DMS 273 treated with DMSO at 0.1 percent for 48 hours (cell line): ENCODE measurements at regions not wholly inside any gene's neighbourhood (a gene's known extent, or its start where the extent isn't known, plus 50 kb on each side); places are given as distances from the start of the nearest gene placed in this dataset.
A peak's percentile ranks its signal among the peaks of the same experiment; 100 is the strongest.
"Not testable (repeated sequence)": the region's sequence is repeated elsewhere in the genome, so short reads cannot be mapped to it uniquely, and the experiment has no call there.

Experiments
- DNase-seq: peaks from one replicate; lab custom pipeline; 2025; lab: John Stamatoyannopoulos, UW

DNA sequence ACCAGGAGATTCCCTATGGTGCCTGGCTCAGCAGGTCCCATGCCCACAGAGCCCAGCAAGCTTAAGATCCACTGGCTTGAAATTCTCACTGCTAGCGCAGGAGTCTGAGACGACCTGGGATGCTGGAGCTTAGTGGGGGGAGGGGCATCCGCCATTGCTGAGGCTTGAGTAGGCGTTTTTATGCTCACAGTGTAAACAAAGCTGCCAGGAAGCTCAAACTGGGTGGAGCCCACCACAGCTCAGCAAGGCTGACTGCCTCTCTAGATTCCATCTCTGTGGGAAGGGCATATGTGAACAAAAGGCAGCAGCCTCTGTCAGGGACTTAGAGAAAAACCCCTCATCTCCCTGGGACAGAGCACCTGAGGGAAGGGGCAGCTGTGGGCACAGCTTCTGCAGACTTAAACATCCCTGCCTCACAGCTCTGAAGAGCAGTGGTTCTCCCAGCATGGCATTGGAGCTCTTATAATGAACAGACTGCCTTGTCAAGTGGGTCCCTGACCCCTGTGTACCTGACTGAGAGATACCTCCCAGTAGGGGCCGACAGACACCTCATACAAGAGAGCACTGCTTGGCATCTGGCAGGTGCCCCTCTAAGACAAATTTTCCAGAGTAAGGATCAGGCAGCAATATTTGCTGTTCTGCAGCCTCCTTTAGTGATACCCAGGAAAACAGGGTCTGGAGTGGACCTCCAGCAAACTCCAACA, 231.5 kb upstream of the SETMAR start:
- no peak for DNase-seq

DNA sequence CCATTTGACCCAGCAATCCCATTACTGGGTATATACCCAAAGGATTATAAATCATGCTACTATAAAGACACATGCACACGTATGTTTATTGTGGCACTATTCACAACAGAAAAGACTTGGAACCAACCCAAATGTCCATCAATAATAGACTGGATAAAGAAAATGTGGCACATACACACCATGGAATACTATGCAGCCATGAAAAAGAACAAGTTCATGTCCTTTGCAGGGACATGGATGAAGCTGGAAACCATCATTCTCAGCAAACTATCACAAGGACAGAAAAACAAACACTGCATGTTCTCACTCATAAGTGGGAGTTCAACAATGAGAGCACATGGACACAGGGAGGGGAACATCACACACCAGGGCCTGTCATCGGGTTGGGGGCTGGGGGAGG, 225.9 kb upstream of the SETMAR start:
- not testable (repeated sequence) for DNase-seq

DNA sequence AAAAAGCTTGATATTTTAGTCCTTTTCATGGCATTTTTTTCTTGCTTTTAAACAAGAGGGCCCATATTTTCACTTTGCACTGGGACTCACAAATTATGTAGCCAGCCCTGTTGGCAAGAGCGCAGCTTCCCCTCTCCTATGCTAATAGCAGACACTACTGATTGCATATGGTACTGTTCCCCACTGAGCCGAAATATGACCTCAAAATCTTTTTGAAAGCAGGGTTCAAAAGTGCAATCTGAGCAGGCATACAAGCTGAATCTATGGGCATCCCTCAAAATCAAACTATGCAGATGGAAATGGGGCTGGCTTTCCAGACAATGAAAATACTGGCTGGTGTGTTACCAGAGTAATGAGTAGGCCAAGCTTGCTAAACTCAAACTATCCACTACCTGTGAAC, 225.2 kb upstream of the SETMAR start:
- DNase-seq, result peak; percentile 0

DNA sequence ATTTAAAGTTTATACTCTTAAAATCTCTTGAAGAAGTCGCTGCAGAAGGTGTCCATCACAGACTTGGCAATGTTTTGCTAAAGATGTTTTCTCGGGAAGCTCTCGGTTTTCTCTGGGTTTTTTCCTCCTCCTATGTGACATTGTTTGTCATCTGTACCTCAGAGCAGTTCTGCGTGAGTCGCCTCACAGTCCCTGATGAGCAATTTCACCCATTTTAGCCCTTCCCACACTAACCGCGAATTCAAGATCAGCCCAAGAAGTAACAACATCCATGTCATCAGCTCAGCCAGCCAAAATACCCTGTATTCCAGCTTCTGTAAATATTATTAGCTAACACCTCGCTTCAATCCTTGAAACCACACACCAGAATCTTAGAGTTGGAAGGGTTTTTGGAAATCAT, 224.3 kb upstream of the SETMAR start:
- no peak for DNase-seq

DNA sequence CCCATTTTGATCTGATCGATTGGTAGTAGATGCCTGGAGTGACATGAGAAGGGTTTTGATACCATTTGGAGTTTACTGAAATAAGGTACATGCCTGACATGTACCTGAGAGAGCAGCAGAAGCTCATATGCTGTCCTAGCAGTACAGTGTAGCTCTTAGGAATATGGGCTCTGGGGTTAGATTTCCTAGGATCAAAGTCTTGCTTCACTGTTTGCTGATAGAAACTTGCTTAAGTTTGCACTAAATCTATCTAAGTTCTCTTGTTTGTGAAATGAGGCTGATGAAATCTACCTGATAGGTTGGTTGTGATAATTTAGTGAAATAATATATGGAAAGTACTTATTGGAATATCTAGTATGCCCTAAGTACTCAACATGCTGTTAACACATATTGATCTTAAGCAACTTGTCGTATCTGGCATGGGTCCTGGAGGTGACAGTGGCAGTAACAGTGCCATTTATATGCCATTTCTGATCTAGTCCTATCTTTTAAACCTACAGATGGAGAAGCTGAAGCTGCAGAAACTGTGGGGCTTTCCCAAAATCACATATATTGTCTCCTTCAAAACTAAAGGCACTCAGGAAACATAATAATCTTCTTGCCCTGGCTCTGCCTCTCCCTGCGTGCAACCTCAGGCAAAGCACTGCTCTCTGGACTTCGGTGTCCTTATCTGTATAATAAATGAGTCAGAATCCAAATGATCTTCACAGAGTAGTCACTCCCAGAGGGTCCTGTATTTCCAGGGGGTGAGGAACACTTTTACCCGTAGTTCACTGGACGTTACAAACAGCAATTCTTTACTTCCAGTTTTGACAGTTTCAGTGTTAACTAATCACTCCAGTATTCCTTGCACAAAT, 223.6 kb upstream of the SETMAR start:
- no peak for DNase-seq

DNA sequence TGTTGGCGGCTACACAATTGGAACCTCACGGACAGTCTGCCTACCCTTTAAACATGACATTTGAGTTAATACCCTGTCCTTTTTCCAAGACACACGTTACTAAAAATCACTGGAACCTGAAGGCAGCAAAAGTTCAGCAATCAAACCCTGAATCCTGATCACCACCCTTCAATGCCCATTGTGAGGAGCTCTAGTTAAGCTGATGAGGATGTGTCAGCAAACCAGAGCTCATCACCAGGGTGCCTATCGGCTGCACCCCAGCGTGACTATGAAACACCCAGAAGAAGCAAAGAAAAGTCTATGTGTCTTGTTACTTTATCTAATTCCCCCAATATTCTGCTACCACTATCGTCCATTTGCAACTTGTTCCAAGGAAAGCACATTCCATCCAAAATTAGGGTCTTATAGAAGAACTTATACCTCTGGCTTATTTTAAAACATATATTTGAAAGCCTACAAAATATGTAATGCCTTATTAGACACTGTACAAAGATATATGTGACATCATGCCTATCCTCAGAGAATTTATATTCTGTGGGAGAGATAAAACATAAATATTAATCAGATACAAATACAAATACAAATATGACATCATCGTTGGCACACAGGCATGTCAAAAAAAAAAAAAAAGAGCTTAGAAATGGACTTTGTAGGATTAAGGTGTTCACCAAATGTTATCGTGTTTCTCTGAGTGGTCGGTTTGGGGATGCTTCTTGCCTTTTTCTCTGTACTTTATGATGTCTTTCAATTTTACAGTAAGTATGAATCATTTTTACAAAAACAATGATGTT, 219.7 kb upstream of the SETMAR start:
- DNase-seq, result no peak

DNA sequence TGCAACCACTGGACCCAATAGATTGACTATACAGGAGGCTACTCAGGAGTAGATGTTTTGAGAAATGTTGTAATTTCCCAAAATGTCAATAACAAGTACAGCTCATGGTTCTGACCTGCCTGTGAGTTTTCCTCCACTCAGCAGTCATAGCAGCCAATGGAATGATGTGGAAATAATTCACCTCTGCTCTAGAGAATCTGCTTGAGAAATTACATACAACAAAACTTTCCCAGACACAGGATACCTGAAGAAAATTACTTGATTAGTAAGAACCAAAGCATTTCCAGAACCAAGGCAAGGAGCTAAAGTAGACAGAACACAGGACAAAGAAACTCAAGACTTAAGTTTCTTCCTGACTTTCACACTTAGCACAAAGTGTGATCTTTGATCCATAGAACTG, 218.9 kb upstream of the SETMAR start:
- no peak for DNase-seq

DNA sequence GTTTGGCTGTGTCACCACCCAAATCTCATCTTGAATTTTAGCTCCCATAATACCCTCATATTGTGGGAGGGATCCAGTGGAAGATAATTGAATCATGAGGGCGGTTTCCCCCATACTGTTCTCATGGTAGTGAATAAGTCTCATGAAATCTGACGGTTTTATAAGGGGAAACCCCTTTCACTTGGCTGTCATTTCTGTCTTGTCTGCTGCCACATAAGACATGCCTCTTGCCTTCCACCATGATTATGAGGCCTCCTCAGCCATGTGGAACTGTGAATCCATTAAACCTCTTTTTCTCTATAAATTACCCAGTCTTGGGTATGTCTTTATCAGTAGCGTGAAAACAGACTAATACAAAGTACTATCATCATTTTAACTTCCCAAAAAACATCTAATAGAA, 216.5 kb upstream of the SETMAR start:
- not testable (repeated sequence) for DNase-seq

DNA sequence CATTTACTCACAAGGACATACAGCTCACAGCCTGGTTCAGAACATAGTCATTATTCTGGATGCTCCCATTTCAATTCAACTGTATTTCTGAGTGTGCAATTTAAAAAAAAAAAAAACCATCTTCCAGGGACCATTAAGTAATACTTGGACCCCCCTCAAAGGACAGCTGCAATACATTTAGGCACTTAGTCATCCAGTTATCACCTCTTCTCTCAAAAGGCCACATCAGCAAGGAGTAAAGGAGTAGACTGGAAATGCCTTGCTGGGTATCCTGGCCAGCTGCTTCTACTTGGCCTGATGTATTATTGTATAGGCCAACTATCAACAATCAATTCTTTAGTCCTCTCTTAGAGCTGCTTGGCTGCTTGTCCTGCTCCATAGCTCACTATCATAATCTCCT, 211.4 kb upstream of the SETMAR start:
- no peak for DNase-seq

DNA sequence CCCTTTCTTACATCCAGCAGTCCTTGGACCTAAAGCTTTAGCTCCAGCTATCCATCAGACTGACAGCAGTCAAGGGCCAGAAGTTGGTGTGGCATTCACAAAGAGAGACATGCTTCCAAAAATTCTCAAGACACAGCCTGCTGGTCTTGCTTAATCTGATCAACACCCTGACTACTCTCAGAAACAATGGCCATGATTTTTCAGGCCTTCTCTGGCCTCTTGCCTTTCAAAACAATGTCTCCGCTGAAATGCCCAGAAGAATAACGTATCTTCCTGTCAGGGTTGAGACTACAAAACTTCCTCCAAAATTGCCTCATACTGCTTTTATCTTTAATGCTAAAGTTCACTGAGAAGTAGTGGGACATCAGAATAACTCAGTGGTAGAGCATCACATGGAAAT, 205.4 kb upstream of the SETMAR start:
- no peak for DNase-seq

DNA sequence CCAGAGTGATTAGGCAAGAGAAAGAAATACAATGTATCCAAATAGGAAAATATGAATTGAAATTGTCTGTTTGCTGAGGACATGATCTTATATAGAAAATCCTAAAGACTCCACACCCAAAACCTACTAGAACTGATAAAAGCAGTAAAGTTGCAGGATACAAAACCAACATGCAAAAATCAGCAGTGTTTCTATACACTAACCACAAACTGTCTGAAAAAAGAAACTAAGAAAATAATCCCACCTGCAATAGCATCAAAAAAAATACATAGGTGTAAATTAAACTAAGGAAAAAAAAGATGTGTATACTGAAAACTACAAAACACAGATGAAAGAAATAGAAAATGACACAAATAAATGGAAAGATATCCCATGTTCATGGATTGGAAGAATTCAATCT, 203.6 kb upstream of the SETMAR start:
- DNase-seq, result no peak

DNA sequence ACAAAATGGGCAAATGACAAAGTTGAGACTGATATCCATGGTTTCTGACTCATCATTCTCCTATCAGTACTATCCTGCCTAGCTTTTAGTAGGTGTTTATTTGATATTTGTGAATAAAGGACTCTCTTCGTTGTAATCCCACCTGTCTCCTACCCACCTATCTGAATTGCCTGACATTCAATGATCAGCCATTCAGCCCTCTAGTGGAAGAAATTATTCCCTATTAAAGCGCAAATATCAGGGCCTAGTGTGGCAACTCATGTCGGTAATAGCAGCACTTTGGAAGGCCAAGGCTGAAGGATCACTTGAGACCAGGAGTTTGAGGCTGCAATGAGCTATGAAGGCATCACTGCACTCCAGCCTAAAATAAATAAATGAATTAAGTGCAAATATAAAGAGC, 195.7 kb upstream of the SETMAR start:
- DNase-seq, result no peak

DNA sequence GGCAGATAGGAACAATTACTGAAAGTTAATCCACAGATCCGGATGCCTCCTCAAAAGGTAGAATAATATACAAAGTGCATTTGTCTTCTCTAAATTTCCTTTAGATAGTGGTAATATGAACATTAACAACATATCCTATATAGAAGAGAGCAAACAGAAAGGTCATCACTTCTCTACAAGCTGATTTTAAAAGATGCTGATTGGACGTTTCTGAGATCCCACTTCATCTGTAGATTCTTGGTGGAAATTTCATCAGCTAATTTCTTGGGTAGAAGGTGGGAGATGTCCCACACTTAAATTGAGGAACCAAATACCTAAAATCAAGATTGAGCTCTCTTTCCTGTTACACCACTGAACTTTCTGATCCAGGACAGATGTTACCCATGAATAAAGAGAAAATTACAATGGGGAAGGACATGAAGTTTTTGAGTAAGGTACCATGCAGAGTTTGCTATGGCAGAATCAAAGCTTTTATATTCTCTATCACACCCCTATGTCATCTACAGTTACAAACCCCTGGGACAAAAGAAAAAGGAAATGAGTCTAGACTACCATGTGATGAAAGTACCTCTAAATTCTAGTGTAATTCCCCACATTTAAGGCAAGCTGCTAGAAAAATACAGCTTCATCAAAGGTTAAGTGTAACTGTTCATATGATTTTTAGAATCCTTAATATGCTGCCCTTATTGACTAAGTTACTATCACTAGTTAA, 189.2 kb upstream of the SETMAR start:
- no peak for DNase-seq

DNA sequence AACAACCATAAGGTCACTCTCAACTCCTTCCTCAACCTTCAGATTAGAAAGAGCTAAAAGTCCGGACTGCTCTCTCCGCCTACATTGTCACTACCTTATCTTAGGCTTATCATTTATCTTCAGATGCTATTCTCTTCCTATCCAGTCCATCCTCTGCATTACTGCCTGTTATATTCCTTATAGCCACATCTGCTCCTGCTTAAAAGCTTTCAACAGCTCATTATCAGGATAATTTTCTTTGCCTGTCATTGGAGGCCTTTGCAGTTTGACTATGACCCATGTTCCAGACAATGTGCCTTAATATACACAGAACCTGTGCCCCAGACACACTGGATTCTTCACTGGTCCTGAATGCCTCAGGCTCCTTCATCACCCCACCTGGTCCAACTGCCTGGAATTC, 184.1 kb upstream of the SETMAR start:
- DNase-seq, result no peak

DNA sequence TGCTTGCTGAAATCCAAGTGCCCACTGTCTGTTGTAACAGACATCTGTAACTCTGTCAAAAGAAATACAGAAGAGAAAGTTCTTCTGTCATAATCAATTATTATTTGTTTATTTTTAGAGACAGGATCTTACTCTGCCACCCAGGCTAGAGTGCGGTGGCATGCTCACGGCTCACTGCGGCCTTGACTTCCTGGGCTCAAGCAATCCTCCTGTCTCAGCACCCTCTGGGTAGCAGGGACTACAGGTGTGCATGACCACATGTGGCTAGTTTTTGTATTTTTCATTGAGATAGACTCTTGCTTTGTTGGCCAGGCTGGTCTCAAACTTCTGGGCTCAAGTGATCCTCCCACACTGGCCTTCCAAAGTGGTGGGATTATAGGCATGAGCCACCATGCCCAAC, 177.6 kb upstream of the SETMAR start:
- no peak for DNase-seq

DNA sequence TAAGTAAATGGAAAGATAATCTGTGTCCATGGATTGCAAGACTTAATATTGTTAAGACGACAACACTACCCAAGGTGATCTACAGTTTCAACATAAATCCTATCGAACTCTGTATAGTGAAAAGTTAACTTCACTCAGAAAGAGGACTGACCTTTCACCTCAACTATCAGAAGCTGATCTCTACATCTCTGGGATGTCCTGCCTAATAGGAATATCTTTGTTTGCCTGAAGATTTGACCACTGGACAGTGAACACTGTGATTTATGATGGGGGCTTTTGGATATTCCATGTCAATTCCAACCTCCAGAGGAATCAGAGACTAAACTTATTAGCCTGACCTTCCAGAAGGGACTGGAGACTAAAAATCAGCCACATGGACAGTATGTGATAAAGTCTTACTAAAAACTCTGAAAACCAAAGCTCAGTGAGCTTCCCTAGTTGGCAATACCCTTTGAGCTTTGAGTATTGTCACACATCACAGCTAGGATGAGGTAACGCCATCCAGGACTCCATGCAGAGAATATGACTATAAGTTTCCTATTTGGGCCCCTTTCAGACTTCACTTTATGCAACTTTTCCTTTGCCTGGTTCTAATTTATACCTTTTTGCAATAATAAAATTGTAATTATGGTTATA, 164.9 kb upstream of the SETMAR start:
- no peak for DNase-seq

DNA sequence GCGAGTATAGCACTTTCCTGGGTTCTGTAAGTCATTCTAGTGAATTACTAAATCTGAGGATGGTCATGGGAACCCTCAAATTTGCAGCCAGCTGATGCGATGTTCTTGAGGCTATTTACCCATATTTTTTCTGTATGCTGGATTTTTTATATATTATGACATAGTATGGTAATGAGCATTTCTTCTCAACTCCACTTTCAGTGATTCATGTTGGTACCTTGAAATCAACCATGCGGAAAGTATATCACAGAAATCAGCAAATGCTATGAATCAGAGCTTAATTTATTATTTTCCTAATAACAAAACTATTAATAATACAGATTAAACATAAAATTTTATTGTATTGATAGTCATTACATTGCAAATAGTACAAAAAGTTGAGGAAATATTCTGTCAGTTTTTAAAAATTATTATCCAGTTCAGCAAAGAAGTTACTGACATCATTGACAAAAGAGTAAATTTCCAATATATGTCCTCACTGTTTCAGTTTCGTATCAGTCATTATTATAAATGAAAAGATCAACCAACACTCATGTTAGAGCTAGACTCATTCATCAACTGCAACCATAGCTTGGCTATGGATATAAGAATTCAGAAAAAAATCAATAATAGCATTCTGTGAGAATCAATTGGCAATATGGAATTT, 164.3 kb upstream of the SETMAR start:
- no peak for DNase-seq

DNA sequence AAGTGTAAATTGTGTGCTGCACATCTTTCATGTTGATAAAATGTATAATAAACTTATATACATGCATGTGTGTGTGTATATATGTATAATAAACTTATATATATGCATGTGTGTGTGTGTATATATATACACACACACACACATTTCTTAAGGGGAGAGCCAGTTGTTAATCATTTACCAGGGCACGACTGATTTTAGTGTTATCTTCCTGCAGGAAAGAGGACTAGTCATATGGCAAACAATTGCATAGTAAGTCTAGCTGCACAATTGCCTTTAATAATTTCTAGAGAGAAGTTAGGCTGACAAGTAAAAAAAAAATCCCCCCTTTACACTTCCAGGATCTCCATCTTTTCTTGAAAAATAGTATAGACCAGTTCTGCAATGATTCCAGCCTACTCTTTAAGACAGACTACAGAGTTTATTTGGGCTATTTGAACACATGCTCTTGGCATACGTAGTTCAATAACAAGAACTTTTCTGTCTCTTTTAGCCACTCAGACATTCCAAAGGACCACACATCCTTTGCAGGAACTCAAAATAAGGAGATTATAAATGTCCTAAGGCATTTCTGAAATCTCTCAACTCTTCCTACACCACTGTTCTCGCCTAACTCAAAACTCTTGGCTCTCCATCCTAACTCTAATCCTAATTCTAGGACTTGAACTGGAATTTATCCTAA, 163.6 kb upstream of the SETMAR start:
- DNase-seq, result no peak

DNA sequence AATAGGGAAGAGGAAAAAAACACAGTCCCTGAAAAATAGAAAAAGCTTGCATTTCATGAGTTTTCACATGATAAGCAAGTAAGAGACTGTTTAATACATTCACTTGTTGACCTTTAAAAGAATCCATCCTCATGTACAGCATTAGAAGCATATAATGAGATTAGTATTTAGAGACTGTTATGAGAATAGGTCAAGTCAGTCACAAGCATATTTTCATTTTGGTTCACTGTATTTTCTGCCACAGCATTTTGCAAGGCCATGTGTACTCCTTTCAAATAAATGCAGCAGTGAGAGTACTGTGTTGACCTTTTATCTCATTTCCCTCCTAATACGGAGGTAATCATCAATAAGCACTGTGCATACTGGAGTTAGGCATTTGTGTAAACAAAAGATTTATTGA, 162.2 kb upstream of the SETMAR start:
- no peak for DNase-seq

DNA sequence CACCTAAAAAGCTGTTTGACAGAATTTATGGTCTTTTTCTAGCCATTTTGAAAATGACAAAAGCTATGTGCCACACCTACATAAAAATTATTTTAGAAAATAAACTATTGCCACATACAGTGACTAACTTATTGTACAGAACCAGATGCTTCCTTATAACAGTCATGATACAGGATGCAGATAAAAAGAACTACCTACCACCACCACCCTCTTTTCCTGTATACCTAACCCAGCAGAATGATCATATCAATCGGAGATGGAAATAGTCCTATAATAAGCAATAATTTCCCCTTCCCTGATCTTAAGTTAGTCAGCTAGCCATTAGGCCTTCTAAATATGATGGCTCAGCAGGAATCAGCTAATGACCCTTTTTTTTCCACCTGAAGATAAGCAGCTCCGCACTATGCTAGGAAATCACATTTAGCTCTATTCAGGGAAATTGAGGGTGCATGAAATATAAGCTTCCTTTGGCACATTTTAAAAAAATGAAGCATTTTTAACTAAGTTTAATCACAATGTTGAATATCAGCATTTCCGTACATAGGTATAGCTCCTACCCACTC, 155.5 kb upstream of the SETMAR start:
- no peak for DNase-seq
